GM19452 (cell line): ENCODE measurements at regions not wholly inside any gene's neighbourhood (a gene's known extent, or its start where the extent isn't known, plus 50 kb on each side); places are given as distances from the start of the nearest gene placed in this dataset.

Experiments
- ATAC-seq: cut with Tn5 transposase; IDR thresholded peaks from one replicate; pipeline ENCODE4 v1.9.1; 2021; ENCODE audit not compliant: unreplicated experiment

DNA sequence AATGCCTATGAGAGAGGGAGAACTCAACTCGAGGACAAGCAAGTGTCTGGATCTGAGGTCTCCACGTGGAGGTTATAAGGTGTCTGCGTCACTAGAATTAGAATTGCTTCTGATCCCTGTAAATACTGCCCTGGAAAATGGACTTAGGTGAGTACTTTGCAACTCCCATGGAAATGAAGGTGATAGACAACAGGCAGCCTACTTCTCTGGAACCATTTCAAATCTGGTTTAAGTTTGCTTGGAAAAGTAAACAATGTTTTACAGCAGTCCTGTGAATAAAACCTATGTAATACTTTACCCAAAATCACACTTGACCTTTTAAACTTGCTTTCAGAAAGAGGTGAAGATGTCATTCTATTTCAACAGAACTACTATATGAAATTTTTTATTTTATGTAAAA lies 70.1 kb upstream of the TENT5A start:
- ATAC-seq = no peak

DNA sequence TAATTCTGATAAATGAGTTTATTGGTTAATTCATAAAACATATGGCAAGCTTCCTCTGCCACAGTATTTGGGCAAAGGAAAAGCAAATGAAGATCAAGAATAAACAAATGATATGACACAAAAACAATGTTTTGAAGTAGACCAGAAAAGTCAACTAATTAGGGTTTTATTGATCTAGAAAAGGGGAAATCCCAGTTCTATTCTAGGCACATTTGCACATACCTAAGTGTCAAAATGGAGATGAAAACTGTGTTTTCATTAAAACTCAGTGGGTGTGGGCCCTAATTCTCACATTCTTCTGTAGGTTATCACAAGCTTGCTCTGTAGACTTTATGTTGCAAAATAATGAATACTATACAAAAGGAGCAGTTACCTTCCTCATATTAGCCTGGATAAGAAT lies 69.0 kb upstream of the TENT5A start:
- ATAC-seq = no peak

DNA sequence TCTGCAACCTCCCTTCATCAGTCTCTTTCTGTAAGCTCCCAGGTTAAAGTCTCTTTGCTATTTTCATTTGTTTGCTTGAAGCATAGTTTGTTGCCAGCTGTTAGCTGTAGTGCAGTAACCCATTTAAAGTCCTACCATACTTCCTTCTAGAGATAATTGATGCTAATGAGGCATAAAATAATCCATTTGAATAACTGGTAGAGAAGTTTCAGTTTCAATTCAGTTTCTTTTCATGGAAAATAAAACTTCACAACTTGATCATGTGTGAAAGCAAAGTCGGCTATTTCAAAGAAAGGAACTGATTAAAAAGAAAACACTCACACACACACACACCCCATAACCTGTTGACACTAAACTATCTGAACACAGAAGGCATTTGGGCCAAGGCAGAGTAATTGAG lies 68.5 kb upstream of the TENT5A start:
- ATAC-seq = peak; percentile 42

GRCh38 chr6:81820422-81820821 lies 67.9 kb upstream of the TENT5A start:
- ATAC-seq = no peak

GRCh38 chr6:81819767-81820166 lies 67.3 kb upstream of the TENT5A start:
- ATAC-seq = no peak

DNA sequence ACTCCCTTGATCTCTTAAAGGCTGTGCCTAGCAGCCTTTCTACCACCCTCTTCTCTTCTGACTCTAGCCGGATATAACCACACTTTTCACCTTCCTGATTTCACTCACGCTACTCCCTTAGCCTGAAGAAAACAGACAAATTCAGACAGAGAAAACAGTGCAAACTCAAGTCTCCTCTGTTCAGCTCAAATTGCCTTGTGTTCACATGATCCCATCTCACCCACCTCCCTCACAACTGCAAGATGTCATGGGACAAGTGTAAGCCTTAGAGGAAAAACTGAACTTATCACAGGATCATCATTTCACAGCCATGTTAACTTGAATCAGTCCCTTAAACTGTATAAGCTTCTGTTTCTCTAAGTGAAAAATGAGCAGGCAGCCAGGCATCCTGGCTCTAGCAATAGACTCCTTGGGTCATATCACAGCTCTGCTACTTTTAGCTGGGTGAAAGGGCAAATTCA lies 66.5 kb upstream of the TENT5A start:
- ATAC-seq = peak; percentile 66

GRCh38 chr6:81816380-81816779 lies 63.9 kb upstream of the TENT5A start:
- ATAC-seq = no peak

DNA sequence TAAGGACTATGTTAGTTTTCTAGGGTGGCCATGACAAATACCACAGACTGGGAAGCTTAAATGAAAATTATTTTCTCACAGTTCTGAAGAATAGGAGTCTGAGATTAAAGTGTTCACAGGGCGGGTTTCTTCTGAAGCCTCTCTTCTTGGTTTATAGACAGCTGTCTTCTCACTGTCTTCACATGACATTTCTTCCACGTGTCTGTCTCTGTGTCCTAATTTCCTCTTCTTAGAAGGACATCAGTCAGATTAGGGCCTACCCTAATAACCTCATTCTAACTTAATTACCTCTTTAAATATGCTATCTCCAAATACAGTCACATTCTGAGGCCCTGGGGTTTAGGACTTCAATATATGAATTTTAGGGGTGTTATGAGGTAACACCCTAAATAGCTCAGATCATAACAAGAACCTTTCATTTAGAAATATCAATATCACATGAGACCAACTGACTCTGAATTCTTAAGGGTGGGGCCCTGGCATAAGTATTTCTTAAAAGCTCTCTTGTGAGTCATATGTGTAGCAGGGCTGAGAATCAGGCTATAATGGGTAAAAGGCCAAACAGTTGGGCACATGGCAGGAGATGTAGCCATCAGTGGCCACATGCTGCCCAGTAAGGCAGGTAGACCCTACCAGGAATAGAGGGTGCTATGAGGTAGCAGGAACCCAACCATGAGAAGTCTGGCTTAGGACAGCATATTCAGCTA lies 62.0 kb upstream of the TENT5A start:
- no peak for ATAC-seq

DNA sequence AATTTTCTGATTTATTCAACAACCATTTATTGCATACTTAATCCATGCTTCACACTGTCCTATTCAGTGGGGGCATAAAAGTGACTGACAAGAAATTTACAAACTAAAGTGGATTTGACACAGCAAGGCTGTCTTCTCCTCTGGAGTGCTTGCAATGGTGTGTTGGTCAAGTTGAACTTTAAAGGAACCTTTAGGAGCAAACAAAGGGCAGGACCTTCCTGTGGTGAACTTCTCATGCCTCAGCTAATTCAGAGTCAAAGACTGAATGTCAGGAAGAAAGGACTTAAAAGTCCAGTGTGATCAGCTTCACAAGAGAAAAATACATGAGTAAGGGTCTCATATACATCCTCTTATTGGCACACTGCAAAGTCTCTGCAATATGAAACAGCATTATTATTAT lies 60.8 kb upstream of the TENT5A start:
- ATAC-seq = no peak

DNA sequence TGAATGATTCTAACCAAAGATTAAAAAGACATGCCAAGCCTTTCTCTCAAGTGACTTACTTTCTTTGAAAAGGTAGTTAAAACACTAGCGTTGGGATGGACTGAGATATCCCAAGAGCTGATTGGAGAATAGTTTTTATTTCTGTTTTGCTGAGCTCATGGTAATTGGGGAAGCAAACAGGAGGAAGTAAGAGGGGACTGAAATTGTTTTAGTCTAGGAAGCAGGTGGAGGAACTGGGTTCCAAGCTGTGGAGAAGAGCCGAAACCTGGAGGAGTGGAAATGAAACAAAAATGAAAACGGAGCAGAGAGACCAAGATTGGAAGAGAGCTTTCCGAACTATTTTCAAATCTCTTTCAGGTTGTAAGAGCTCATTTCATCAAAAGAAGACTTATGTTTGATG lies 59.9 kb upstream of the TENT5A start:
- no peak for ATAC-seq

- ATAC-seq = no peak
Observed at GRCh38 chr6:81808851-81809570, 56.5 kb upstream of the TENT5A start.

- no peak for ATAC-seq
Observed at GRCh38 chr6:81806793-81807565, 54.5 kb upstream of the TENT5A start.

- ATAC-seq = no peak
Observed at GRCh38 chr6:81802356-81802755, 49.9 kb upstream of the TENT5A start.
